ENCODE measurements at regions not wholly inside any gene's neighbourhood (a gene's known extent, or its start where the extent isn't known, plus 50 kb on each side); places are given as distances from the start of the nearest gene placed in this dataset.
A peak's percentile ranks its signal among the peaks of the same experiment; 100 is the strongest.

- no peak for TF ChIP-seq POLR2A (IDR thresholded peaks at IDR 0.05)
- TF ChIP-seq, protein P1, sequence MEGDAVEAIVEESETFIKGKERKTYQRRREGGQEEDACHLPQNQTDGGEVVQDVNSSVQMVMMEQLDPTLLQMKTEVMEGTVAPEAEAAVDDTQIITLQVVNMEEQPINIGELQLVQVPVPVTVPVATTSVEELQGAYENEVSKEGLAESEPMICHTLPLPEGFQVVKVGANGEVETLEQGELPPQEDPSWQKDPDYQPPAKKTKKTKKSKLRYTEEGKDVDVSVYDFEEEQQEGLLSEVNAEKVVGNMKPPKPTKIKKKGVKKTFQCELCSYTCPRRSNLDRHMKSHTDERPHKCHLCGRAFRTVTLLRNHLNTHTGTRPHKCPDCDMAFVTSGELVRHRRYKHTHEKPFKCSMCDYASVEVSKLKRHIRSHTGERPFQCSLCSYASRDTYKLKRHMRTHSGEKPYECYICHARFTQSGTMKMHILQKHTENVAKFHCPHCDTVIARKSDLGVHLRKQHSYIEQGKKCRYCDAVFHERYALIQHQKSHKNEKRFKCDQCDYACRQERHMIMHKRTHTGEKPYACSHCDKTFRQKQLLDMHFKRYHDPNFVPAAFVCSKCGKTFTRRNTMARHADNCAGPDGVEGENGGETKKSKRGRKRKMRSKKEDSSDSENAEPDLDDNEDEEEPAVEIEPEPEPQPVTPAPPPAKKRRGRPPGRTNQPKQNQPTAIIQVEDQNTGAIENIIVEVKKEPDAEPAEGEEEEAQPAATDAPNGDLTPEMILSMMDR (IDR thresholded peaks at IDR 0.05): peak in 1 of 4 experiments; percentile 7
These were observed 302.5 kb downstream of the TENT4A start for GRCh38 chr5:7015586-7016256.

Data from prostate gland (tissue), 2 donors.